HepG2 (cell line): ENCODE measurements at regions not wholly inside any gene's neighbourhood (a gene's known extent, or its start where the extent isn't known, plus 50 kb on each side); places are given as distances from the start of the nearest gene placed in this dataset.
"Not testable (repeated sequence)": the region's sequence is repeated elsewhere in the genome, so short reads cannot be mapped to it uniquely, and the experiment has no call there.

Source experiments
- ATAC-seq: fragments of 200-7000 bp; cut with Tn5 transposase; 3 replicates; pipeline ENCODE4 v1.9.1; 2020; ENCODE audit warnings: mild to moderate bottlenecking, moderate library complexity
- BruUV-seq: library from RNA; stranded (reverse); fragments of 400-500 nt; replicated peaks from 2 replicates; lab custom pipeline; 2021; lab: Mats Ljungman, UMichigan
- CTCF ChIA-PET: fragments of 300-600 bp; formaldehyde crosslinking; extraction: SDS; loops from one replicate; lab custom pipeline; 2021; ENCODE audit warnings: low total read pairs, inconsistent platforms, low intra/inter-chr PET ratio; lab: Yijun Ruan, JAX
- POLR2A ChIA-PET: fragments of 350-600 bp; sonication (Branson Sonifier 250); formaldehyde crosslinking; loops from one replicate; lab custom pipeline; 2020; ENCODE audit warnings: antibody characterized with exemption, inconsistent platforms; lab: Yijun Ruan, JAX
- DNase-seq: peaks from one replicate; pipeline ENCODE4 v3.0.0-alpha.2; 2015; ENCODE audit warnings: low spot score
- FAIRE-seq: peaks from 3 replicates; lab custom pipeline; 2011; peaks lifted over from hg19 to GRCh38; lab: Jason Lieb, UNC
- H2AFZ ChIP-seq: one replicate; pipeline ENCODE4 v1.6.1; 2011; ENCODE audit warnings: low read length, inconsistent platforms
- H3K27ac ChIP-seq: fragments of 300-600 bp; 3 replicates; pipeline ENCODE4 v1.8.0; 2011; ENCODE audit warnings: mixed run types, mild to moderate bottlenecking, mixed read lengths, low read length, inconsistent platforms; ENCODE audit not compliant: insufficient read depth; ENCODE audit errors: extremely low read length
- H3K27me3 ChIP-seq, 2 experiments: fragments of 200-600 bp in 1 of 2; 2 replicates in 1 of 2; 3 replicates in 1 of 2; pipeline versions ENCODE4 v1.6.0 to v1.8.0; 2011; ENCODE audit warnings: low read length in 2 of 2, mild to moderate bottlenecking in 2 of 2, moderate library complexity in 2 of 2, inconsistent platforms in 1 of 2; ENCODE audit not compliant: insufficient read depth in 2 of 2, control insufficient read depth in 1 of 2
- H3K36me3 ChIP-seq, 2 experiments: fragments of 200-600 bp in 1 of 2; replicated peaks in 1 of 2; 2 replicates in 1 of 2; 3 replicates in 1 of 2; pipeline versions ENCODE4 v1.5.1 to v1.8.0; 2011; ENCODE audit warnings: low read length in 2 of 2, inconsistent platforms in 1 of 2; ENCODE audit not compliant: insufficient read depth in 2 of 2, control insufficient read depth in 1 of 2
- H3K4me1 ChIP-seq: 2 replicates; pipeline ENCODE4 v1.5.1; 2012; ENCODE audit warnings: low read length, inconsistent platforms; ENCODE audit not compliant: insufficient read depth
- H3K4me2 ChIP-seq: 2 replicates; pipeline ENCODE4 v1.6.0; 2011; ENCODE audit warnings: low read depth, low read length, inconsistent platforms
- H3K4me3 ChIP-seq, 3 experiments: fragments of 200-600 bp in 1 of 3; sonication (generic), shearing (Covaris generic) in 1 of 3; replicated peaks in 1 of 3; 2 replicates each; pipeline ENCODE4 v1.5.1; 2011 to 2016; ENCODE audit warnings: low read length in 3 of 3, inconsistent platforms in 2 of 3, low read depth in 2 of 3, mild to moderate bottlenecking in 2 of 3, control low read depth in 1 of 3, mixed read lengths in 1 of 3; ENCODE audit not compliant: insufficient read depth in 1 of 3
- H3K79me2 ChIP-seq: one replicate; pipeline ENCODE4 v1.6.1; 2011; ENCODE audit warnings: low read length, inconsistent platforms; ENCODE audit not compliant: insufficient read depth
- H3K9ac ChIP-seq: 2 replicates; pipeline ENCODE4 v1.6.0; 2011; ENCODE audit warnings: mild to moderate bottlenecking, low read depth, low read length, inconsistent platforms; ENCODE audit not compliant: insufficient read depth
- H3K9me3 ChIP-seq: 2 replicates; pipeline ENCODE4 v1.5.1; 2012; ENCODE audit warnings: mild to moderate bottlenecking, low read length
- H4K20me1 ChIP-seq: 2 replicates; pipeline ENCODE4 v1.6.0; 2011; ENCODE audit warnings: inconsistent platforms, mild to moderate bottlenecking, low read length, moderate library complexity; ENCODE audit not compliant: insufficient read depth
- WGBS: methylation state at CpG from one replicate; pipeline ENCODE4 v1.1.6; 2017; ENCODE audit warnings: low lambda C conversion rate; 5-methylcytosine and 5-hydroxymethylcytosine counted together
- in situ Hi-C: cut with HindIII; loops from 2 replicates; pipeline ENCODE4 v1.10.0; 2017; ENCODE audit warnings: low pct_unique_long_range_greater_than_20kb; ENCODE audit not compliant: extremely low pct_ligation_motif_present
- intact Hi-C: fragments of 100-400 bp; cut with micrococcal nuclease; formaldehyde crosslinking; loops from one replicate; pipeline ENCODE4 v1.10.0; 2022; ENCODE audit not compliant: unreplicated experiment

DNA sequence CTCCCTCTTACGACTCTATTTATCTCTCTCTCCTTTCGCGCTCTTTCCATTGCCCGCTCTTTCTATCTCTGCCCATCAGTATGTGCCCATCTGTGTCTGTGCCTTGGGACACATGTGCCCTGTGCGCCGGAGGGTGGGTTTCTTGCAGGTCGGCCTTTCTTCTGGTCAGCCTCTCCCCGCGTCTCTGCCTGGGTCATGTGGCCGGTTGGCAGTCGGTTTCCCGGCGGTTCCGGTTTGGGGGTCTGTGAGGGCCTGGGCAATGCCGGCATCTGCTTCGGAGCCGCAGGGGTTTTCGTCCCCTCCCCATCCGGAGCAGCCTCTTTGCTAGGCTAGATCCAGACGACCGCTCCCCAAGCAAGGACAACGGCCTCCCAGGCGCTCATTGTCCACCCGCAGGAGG is 1426.0 kb upstream of the PCDH10 start:
- ATAC-seq, H3K36me3 ChIP-seq, FAIRE-seq, intact Hi-C loops, H3K9me3 ChIP-seq, POLR2A ChIA-PET, H3K4me1 ChIP-seq, H3K79me2 ChIP-seq, CTCF ChIA-PET, in situ Hi-C loops, H3K27me3 ChIP-seq, H3K9ac ChIP-seq, H3K4me3 ChIP-seq, H3K27ac ChIP-seq, BruUV-seq, H2AFZ ChIP-seq, H3K4me2 ChIP-seq, H4K20me1 ChIP-seq, DNase-seq: not testable (repeated sequence)
- 83% methylated on average over 10 of the region's 24 CpGs for WGBS

DNA sequence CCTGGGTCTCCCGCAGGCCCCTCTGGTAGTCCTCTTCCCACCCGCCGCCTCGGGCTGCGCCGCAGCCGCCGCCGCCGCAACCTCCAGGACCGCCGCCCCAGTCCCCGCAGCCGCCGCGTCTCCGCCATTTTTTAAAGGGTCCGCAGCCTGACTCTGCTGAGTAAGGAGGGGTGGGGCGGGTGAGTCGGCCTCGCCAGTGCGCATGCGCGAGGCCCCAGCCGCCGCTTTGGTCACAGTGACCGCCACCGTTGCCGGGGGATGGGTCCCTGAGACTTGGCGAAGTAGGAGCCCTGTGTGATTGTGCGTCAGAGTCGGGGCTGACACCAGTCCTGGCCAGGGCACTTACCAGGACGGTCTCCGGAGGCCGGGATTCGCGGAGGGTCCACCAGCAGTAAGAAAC is 1424.2 kb upstream of the PCDH10 start:
- H3K9ac ChIP-seq, CTCF ChIA-PET, H3K27ac ChIP-seq, in situ Hi-C loops, H4K20me1 ChIP-seq, H3K79me2 ChIP-seq, ATAC-seq, BruUV-seq, H3K4me1 ChIP-seq, H3K27me3 ChIP-seq, H2AFZ ChIP-seq, H3K4me2 ChIP-seq, H3K36me3 ChIP-seq, intact Hi-C loops, POLR2A ChIA-PET, H3K4me3 ChIP-seq, FAIRE-seq, H3K9me3 ChIP-seq: not testable (repeated sequence)
- 100% methylated on average over 1 of the region's 37 CpGs for WGBS
- peak; percentile 30 for DNase-seq

DNA sequence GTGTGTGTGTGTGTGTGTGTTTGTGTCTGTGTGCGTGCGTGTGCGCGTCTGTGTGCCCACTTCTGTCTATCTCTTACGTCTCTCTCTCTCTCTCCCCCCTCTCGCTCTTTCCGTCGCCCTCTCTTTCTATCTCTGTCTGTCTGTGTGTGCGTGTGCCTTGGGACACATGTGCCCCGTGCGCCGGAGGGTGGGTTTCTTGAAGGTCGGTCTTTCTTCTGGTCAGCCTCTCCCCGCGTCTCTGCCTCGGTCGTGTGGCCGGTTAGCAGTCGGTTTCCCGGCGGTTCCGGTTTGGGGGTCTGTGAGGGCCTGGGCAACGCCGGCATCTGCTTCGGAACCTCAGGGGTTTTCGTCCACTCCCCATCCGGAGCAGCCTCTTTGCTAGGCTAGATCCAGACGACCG is 1423.6 kb upstream of the PCDH10 start:
- ATAC-seq, H3K36me3 ChIP-seq, DNase-seq, H4K20me1 ChIP-seq, H3K4me3 ChIP-seq, H3K9ac ChIP-seq, BruUV-seq, H2AFZ ChIP-seq, CTCF ChIA-PET, intact Hi-C loops, H3K79me2 ChIP-seq, FAIRE-seq, H3K4me1 ChIP-seq, H3K27me3 ChIP-seq, H3K9me3 ChIP-seq, POLR2A ChIA-PET, H3K4me2 ChIP-seq, in situ Hi-C loops, H3K27ac ChIP-seq: not testable (repeated sequence)
- WGBS, result no CpG with 5 or more reads among the region's 29 CpGs

DNA sequence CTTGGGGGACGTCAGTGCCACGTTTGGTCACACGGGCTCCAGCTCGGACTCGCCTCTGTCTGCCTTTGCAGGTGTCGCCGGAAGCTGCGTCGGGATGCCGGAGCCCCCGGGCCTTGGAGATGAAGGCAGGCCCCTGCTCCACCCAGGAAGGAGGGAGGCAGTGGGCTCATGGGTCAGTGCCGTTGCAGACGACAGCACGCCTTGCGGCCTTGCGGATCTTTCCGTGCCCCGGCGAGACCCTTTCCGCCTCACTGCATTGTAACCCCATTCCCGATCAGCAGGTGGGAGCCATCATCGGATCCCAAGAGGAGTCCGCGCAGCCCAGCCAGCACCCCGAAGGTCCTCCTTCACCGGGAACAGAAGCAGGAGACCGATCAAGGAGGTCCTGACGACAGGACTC is 1422.2 kb upstream of the PCDH10 start:
- H3K9ac ChIP-seq, H3K9me3 ChIP-seq, H3K4me3 ChIP-seq, H3K36me3 ChIP-seq, ATAC-seq, H3K27me3 ChIP-seq, in situ Hi-C loops, H3K27ac ChIP-seq, H3K79me2 ChIP-seq, H3K4me2 ChIP-seq, POLR2A ChIA-PET, H2AFZ ChIP-seq, H3K4me1 ChIP-seq, H4K20me1 ChIP-seq, CTCF ChIA-PET, DNase-seq, FAIRE-seq, intact Hi-C loops, BruUV-seq: not testable (repeated sequence)
- 81% methylated on average over 19 of the region's 28 CpGs for WGBS
